ENCODE measurements at regions not wholly inside any gene's neighbourhood (a gene's known extent, or its start where the extent isn't known, plus 50 kb on each side); places are given as distances from the start of the nearest gene placed in this dataset.

- DNase-seq (ENCODE audit: low read depth): no peak
- no peak overlapping the region for H3K4me3 ChIP-seq (ENCODE audit: low read depth, low read length)
- no peak for TF ChIP-seq CTCF (conservative IDR thresholded peaks at IDR 0.05; ENCODE audit: low read depth, low read length)
Observed at GRCh38 chr12:116339062-116339461, 61.6 kb upstream of the MED13L start.

DNA sequence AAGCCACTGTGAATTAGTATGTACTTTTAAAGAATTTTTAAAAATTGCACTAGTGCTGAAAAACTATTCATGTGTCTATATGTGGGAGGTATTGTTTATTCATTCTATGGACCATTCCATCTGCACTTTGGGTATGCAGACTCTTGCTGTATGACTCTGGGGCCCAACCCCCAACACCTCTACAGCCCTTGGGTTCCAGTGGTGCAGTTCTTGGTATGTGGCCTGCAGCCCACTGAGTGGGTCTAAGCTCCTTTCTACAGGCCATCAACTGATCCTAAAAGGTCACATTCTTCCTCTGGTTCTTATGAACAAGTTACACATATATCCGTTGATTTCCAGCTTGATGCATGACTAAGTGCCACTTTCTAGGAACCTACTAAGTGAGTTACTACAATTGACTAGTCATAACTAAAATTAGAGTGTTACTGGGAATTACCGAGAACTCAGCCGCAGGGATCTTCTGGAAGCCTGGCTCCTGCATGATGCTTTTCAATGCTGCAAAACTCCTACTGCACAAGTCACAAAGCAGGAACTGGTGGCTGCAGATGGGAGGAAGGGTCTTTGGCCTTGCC is 62.4 kb upstream of the MED13L start:
- no peak overlapping the region for H3K4me3 ChIP-seq (ENCODE audit: low read depth, low read length)
- no peak for DNase-seq (ENCODE audit: low read depth)
- no peak for TF ChIP-seq CTCF (conservative IDR thresholded peaks at IDR 0.05; ENCODE audit: low read depth, low read length)

DNA sequence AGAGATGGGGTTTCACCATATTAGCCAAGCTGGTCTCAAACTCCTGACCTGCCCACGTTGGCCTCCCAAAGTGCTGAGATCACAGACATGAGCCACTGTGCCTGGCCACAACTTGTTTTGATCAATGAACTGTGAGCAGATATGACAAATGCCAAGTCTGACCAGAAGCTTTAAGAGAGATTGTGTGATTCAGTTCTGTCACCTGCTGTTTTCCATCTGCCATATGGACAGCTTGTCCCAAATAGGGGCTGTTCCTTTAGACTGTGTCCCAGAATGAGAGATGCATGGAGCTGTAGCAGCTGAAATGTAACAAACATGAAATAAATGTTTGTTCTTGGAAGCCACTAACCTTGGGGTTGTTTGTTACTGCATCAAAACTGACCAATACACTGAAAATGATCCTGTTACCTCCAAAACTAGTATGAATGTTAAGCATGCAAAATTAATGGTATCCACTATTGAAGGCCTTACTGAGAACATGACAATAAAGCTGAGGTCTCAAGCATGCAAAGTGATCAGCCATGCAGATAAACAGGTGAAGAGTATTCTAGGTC is 65.9 kb upstream of the MED13L start:
- DNase-seq (ENCODE audit: low read depth): no peak
- no peak overlapping the region for H3K4me3 ChIP-seq (ENCODE audit: low read depth, low read length)
- TF ChIP-seq CTCF (conservative IDR thresholded peaks at IDR 0.05; ENCODE audit: low read depth, low read length): no peak

GRCh38 chr12:116346222-116346621 is 68.7 kb upstream of the MED13L start:
- no peak for TF ChIP-seq CTCF (conservative IDR thresholded peaks at IDR 0.05; ENCODE audit: low read depth, low read length)
- H3K4me3 ChIP-seq (ENCODE audit: low read depth, low read length): no peak overlapping the region
- no peak for DNase-seq (ENCODE audit: low read depth)

- DNase-seq (ENCODE audit: low read depth): no peak
- no peak overlapping the region for H3K4me3 ChIP-seq (ENCODE audit: low read depth, low read length)
- TF ChIP-seq CTCF (conservative IDR thresholded peaks at IDR 0.05; ENCODE audit: low read depth, low read length): no peak
Observed at GRCh38 chr12:116346741-116347140, 69.2 kb upstream of the MED13L start.

GRCh38 chr12:116347265-116347664 is 69.8 kb upstream of the MED13L start:
- no peak for DNase-seq (ENCODE audit: low read depth)
- no peak overlapping the region for H3K4me3 ChIP-seq (ENCODE audit: low read depth, low read length)
- no peak for TF ChIP-seq CTCF (conservative IDR thresholded peaks at IDR 0.05; ENCODE audit: low read depth, low read length)

DNA sequence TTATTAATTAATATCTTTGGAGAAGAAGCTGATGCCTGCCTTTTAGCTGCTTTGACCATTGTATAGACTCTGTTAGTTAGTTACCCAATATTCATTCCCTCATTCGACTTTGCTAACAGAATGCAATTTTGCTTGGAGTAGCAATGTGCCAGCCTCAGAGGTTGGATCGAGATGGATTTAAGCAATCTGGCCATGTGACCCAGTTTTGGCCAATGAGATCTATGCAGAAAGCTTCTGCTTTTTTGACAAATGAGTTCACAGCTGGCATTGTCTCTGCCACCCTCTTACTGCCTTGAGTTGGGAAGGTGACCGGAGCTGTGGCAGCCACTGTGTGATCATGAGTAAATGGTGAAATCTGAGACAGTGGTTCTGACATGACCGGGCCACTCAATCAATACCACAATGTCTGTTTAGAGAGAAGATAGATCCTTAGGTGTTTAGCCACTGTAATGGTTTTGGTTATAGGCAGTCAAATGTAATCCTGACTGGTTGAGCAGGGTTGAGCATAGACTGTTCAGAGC is 74.9 kb upstream of the MED13L start:
- DNase-seq (ENCODE audit: low read depth): no peak
- no peak overlapping the region for H3K4me3 ChIP-seq (ENCODE audit: low read depth, low read length)
- no peak for TF ChIP-seq CTCF (conservative IDR thresholded peaks at IDR 0.05; ENCODE audit: low read depth, low read length)
